HUES6 (cell line): ENCODE measurements at regions not wholly inside any gene's neighbourhood (a gene's known extent, or its start where the extent isn't known, plus 50 kb on each side); places are given as distances from the start of the nearest gene placed in this dataset.

ENCODE experiments used
- H3K27ac ChIP-seq: 2 replicates; pipeline ENCODE4 v1.7.0; 2013; ENCODE audit warnings: low read depth, mild to moderate bottlenecking, low read length, inconsistent platforms
- H3K27me3 ChIP-seq: 2 replicates; pipeline ENCODE4 v1.6.1; 2013; ENCODE audit warnings: low read length; ENCODE audit not compliant: control insufficient read depth, insufficient read depth
- H3K36me3 ChIP-seq: 2 replicates; pipeline ENCODE4 v1.6.1; 2013; ENCODE audit warnings: low read length; ENCODE audit not compliant: control insufficient read depth, insufficient read depth
- H3K4me1 ChIP-seq: 2 replicates; pipeline ENCODE4 v1.6.1; 2013; ENCODE audit warnings: low read length; ENCODE audit not compliant: control insufficient read depth, insufficient read depth
- H3K4me3 ChIP-seq: 2 replicates; pipeline ENCODE4 v1.5.1; 2013; ENCODE audit warnings: low read depth, low read length
- H3K9ac ChIP-seq: one replicate; pipeline ENCODE4 v1.6.1; 2013; ENCODE audit warnings: mild to moderate bottlenecking, low read length
- H3K9me3 ChIP-seq: 2 replicates; pipeline ENCODE4 v1.6.1; 2013; ENCODE audit warnings: low read depth, low read length; ENCODE audit not compliant: control insufficient read depth, insufficient read depth

DNA sequence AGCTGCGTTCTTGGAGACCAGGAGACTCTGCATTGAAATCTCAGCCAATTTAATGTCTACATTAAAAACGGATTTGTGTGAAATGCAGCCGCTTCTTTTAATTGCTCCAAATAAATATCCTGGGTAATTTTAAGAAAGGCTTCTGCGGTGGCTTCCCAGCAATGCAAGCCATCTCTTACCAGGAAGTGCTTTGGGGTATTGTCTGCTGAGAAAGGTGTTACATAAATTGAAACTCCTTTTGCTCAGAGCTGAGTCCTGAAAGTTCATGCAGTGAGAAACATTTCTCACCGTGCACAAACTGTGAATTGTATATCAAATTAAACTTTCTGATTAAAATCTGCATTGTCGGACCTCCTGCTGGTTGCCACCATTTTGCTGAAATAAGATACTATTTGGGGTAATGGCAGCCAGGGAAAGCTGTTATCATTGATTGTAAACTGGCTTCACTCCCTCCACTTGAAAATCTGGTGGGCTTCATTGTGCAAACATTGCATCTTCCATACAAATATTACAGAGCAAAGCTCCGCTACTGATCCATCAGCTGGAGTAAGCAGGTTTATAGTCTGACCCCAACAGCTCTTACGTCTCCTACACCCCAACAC, 59.5 kb downstream of the ZIC5 start:
- Histone ChIP-seq H3K4me3 (no peak overlapping the region), H3K36me3 (no peaks in the 10 kb centered on the region), H3K4me1 (peaks cover 17% of the 10 kb centered on the region)

DNA sequence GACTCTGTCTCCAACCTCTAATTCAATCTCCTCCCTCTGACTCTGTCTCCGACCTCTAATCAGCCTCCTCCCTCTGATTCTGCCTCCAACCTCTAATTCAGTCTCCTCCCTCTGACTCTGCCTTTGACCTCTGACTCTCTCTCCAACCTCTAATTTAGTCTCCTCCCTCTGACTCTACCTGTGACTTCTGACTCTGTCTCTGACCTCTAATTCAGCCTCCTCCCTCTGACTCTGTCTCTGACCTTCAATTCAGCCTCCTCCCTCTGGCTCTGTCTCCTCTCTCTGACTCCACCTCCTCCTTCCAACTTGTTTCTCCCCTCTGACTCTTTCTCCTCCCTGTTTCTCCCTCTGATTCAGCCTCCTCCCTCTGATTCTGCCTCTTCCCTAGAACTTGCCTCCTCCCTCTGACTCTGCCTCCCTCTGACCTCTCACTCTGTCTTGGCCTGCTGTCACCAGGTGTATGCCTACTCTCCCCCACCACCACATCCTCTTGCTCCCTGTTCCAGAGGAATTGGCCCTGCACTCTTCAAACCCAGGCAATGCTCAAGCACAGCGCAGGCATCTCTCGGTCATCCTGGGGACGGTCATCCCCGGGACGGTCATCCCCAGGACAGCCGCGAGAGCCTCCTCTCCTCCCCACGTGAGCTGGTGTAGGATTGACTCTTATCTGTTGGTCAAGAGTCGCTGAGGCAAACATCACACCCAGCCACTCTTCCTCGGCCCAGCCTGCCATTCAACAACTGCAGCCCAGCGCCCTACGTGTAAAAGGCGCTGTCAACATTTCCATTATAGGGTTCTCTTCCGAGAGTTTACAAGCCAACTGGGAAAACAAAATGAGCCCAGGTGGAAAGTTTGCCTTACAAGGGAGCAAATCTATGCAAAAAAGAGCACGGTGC, 60.2 kb downstream of the ZIC5 start:
- no peak overlapping the region for H3K9ac ChIP-seq
- no peak overlapping the region for H3K27ac ChIP-seq
- peaks cover 17% of the 10 kb centered on the region for H3K4me1 ChIP-seq
- H3K27me3 ChIP-seq: no peaks in the 10 kb centered on the region
- H3K36me3 ChIP-seq: no peaks in the 10 kb centered on the region
- no peaks in the 10 kb centered on the region for H3K9me3 ChIP-seq
- no peak overlapping the region for H3K4me3 ChIP-seq

More for the DNA sequence above, 59.5 kb downstream of the ZIC5 start:
- Histone ChIP-seq H3K9ac (no peak overlapping the region), H3K27ac (no peak overlapping the region), H3K9me3 (no peaks in the 10 kb centered on the region), H3K27me3 (no peaks in the 10 kb centered on the region)

DNA sequence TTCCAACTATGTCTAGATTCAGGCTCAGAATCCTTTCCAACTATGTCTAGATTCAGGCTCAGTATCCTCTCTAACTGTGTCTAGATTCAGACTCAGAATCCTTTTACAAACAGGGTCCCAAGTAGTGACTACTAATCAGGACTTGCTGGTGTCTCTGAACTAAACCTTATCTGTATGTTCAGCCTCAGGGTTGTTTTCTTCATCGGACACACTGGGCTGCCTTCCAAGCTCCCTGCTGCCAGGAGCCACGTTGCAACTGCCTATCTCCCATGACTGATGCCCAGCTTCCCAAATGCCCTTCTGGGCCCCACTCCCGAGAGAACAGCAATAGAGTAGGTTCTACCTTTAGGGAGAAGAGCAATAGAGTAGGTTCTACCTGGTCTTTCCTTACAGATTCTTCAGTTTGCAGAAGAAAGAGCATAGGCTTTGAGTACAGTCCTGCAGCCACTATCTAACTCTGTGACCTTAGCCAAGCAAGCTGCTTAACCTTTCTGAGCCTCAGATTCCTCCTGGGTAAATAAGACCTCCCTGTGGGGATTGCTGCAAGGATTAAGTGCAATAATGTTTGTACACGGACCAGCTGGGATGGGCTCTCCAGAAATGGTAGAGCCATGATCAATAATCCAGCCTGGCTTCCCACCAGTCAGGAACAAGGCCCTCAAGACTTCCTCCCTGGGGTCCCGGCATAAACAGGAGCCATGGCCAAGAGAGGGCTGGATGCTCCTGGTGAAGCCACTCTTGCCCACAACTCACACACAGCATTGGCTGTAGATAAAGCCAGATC, 61.5 kb downstream of the ZIC5 start:
- Histone ChIP-seq H3K4me1 (peaks cover 21% of the 10 kb centered on the region), H3K36me3 (no peaks in the 10 kb centered on the region), H3K27ac (no peak overlapping the region), H3K27me3 (no peaks in the 10 kb centered on the region), H3K9ac (no peak overlapping the region), H3K4me3 (no peak overlapping the region), H3K9me3 (no peaks in the 10 kb centered on the region)

- Histone ChIP-seq H3K27me3 (no peaks in the 10 kb centered on the region), H3K4me1 (peaks cover 24% of the 10 kb centered on the region), H3K27ac (no peak overlapping the region), H3K9ac (no peak overlapping the region), H3K4me3 (no peak overlapping the region), H3K9me3 (no peaks in the 10 kb centered on the region), H3K36me3 (no peaks in the 10 kb centered on the region)
These were observed 62.3 kb downstream of the ZIC5 start for GRCh38 chr13:99909097-99909835.

DNA sequence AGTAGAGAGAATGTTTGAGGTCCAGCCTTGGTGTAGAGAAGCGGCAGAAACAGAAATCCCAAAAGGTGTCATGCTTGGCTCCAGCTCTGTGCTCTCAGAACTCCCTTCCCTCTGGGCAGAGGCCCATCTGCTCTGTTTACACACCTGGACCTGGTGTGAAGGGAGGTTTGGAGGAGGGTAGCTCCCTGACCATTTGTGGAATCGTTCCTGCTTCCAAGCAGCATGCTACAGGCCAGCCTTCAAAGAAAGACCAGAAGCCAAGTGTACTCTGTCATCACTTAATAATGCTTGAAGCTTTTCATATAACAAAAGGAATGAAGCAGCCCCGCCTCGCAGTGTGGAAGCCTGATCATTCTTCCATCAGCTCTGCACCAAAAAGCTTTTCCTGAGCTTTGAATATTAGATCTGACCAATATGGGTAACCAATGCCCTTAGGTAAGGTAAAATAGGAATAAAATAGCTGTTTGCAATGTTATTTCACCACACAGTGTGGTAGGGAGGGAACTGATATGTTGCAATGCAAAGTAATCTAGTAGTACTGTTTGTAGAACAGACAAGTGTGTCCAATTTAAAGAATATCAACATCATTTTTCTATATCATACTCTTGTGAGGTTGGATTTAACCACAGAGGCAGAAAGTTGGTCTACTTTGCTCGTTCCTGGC, 63.3 kb downstream of the ZIC5 start:
- peaks cover 23% of the 10 kb centered on the region for H3K4me1 ChIP-seq
- H3K27me3 ChIP-seq: no peaks in the 10 kb centered on the region
- H3K9ac ChIP-seq: no peak overlapping the region
- H3K9me3 ChIP-seq: no peaks in the 10 kb centered on the region
- no peak overlapping the region for H3K27ac ChIP-seq
- H3K4me3 ChIP-seq: no peak overlapping the region
- no peaks in the 10 kb centered on the region for H3K36me3 ChIP-seq

DNA sequence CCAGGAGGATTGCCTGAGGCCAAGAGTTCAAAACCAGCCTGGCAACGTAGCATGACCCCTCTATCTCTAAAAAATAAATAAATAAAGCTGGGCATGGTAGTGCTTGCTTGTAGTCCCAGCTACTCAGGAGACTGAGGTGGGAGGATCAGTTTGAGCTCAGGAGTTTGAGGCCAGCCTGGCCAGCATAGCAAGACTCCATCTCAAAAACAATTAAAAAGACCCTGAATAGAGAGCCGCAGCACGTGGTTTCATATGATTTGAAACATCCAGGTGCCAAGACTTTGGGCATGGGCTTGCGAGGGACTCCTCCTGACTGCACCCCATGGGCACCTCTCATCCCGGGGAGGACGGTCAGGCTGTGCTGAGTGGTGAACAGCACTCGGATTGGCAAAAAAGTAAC, 63.9 kb downstream of the ZIC5 start:
- no peak overlapping the region for H3K9ac ChIP-seq
- no peaks in the 10 kb centered on the region for H3K36me3 ChIP-seq
- H3K27me3 ChIP-seq: no peaks in the 10 kb centered on the region
- H3K4me1 ChIP-seq: peaks cover 22% of the 10 kb centered on the region
- no peak overlapping the region for H3K27ac ChIP-seq
- no peak overlapping the region for H3K4me3 ChIP-seq
- no peaks in the 10 kb centered on the region for H3K9me3 ChIP-seq

- no peak overlapping the region for H3K4me3 ChIP-seq
- H3K9me3 ChIP-seq: no peaks in the 10 kb centered on the region
- no peak overlapping the region for H3K27ac ChIP-seq
- H3K9ac ChIP-seq: no peak overlapping the region
- no peaks in the 10 kb centered on the region for H3K27me3 ChIP-seq
- no peaks in the 10 kb centered on the region for H3K36me3 ChIP-seq
- H3K4me1 ChIP-seq: peaks cover 20% of the 10 kb centered on the region
These were observed 64.5 kb downstream of the ZIC5 start for GRCh38 chr13:99907038-99907437.

- H3K27ac ChIP-seq: no peak overlapping the region
- H3K9ac ChIP-seq: no peak overlapping the region
These were observed 65.8 kb downstream of the ZIC5 start for GRCh38 chr13:99905814-99906213.

DNA sequence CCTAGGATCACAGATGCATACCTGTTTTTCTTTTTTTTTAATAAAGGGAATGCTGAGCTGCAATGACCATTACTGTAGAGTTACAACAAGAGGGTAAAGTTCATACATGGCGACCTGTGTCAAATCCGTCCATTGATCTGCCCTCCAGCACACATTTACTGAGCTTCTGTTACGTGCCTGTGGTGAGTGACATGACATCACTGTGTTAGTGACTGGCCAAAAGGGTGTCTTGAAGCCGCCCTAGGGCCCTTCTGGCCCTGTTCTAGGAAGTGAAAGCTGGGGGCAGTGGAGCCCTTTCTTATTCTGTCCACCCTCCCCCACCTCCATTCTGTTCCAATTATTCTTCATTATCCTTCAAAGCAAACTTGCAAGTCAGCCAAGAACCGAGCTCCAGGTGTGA, 66.3 kb downstream of the ZIC5 start:
- Histone ChIP-seq H3K27ac (no peak overlapping the region), H3K4me1 (peaks cover 20% of the 10 kb centered on the region), H3K36me3 (no peaks in the 10 kb centered on the region), H3K4me3 (no peak overlapping the region), H3K9ac (no peak overlapping the region), H3K9me3 (no peaks in the 10 kb centered on the region), H3K27me3 (no peaks in the 10 kb centered on the region)

More at GRCh38 chr13:99905814-99906213, 65.8 kb downstream of the ZIC5 start:
- Histone ChIP-seq H3K4me1 (peaks cover 20% of the 10 kb centered on the region), H3K9me3 (no peaks in the 10 kb centered on the region), H3K4me3 (no peak overlapping the region), H3K36me3 (no peaks in the 10 kb centered on the region), H3K27me3 (no peaks in the 10 kb centered on the region)

GRCh38 chr13:99903140-99903539, 68.4 kb downstream of the ZIC5 start:
- Histone ChIP-seq H3K27me3 (no peaks in the 10 kb centered on the region), H3K27ac (no peak overlapping the region), H3K4me1 (peaks cover 25% of the 10 kb centered on the region), H3K9ac (no peak overlapping the region), H3K9me3 (no peaks in the 10 kb centered on the region), H3K36me3 (no peaks in the 10 kb centered on the region), H3K4me3 (no peak overlapping the region)
